CD14-positive monocyte (primary cell): ENCODE measurements at regions not wholly inside any gene's neighbourhood (a gene's known extent, or its start where the extent isn't known, plus 50 kb on each side); places are given as distances from the start of the nearest gene placed in this dataset.

Experiments used
- DNase-seq, 3 donors: peaks; one replicate each; pipeline ENCODE4 v3.0.0-alpha.2; 2011 to 2022
- H2AFZ ChIP-seq: 2 replicates; pipeline ENCODE4 v1.6.0; 2012; ENCODE audit warnings: mild to moderate bottlenecking, low read depth, low read length, inconsistent platforms; ENCODE audit not compliant: insufficient read depth, poor library complexity, severe bottlenecking
- H3K27ac ChIP-seq, 2 donors: 1 replicate in 1 of 2; 2 replicates in 1 of 2; pipeline ENCODE4 v1.5.1; 2012 to 2013; ENCODE audit warnings: low read length in 2 of 2, control low read depth in 1 of 2, inconsistent platforms in 1 of 2, low read depth in 1 of 2, mild to moderate bottlenecking in 1 of 2
- H3K27me3 ChIP-seq, 2 donors: one replicate each; pipeline versions ENCODE4 v1.6.0 to v1.6.1; 2011 to 2013; ENCODE audit warnings: low read length in 2 of 2; ENCODE audit not compliant: control insufficient read depth in 2 of 2, insufficient read depth in 2 of 2
- H3K36me3 ChIP-seq, 2 donors: replicated peaks in 1 of 2; 1 replicate in 1 of 2; 2 replicates in 1 of 2; pipeline versions ENCODE4 v1.5.1 to v1.6.1; 2012 to 2013; ENCODE audit warnings: low read length in 2 of 2, control low read depth in 1 of 2, inconsistent platforms in 1 of 2, mild to moderate bottlenecking in 1 of 2; ENCODE audit not compliant: insufficient read depth in 2 of 2, control insufficient read depth in 1 of 2
- H3K4me1 ChIP-seq, 2 donors: 1 replicate in 1 of 2; 2 replicates in 1 of 2; pipeline versions ENCODE4 v1.5.1 to v1.6.1; 2012 to 2013; ENCODE audit warnings: low read length in 2 of 2, control low read depth in 1 of 2, inconsistent platforms in 1 of 2, mild to moderate bottlenecking in 1 of 2, moderate library complexity in 1 of 2; ENCODE audit not compliant: insufficient read depth in 2 of 2, control insufficient read depth in 1 of 2
- H3K4me2 ChIP-seq: replicated peaks from 2 replicates; pipeline ENCODE3; 2012; ENCODE audit warnings: low read length, moderate library complexity, mild to moderate bottlenecking; ENCODE audit not compliant: poor library complexity, severe bottlenecking; ENCODE audit errors: extremely low read depth
- H3K4me3 ChIP-seq, 3 experiments: fragments of 200-600 bp in 1 of 3; sonication (generic) in 1 of 3; replicated peaks in 1 of 3; 1 replicate in 2 of 3; 2 replicates in 1 of 3; pipeline ENCODE4 v1.5.1; 2011 to 2013; ENCODE audit warnings: low read length in 3 of 3, mild to moderate bottlenecking in 3 of 3, control low read depth in 2 of 3, low read depth in 2 of 3, inconsistent platforms in 1 of 3, moderate library complexity in 1 of 3
- H3K79me2 ChIP-seq: 2 replicates; pipeline ENCODE4 v1.6.0; 2012; ENCODE audit warnings: mild to moderate bottlenecking, control low read depth, inconsistent platforms, low read length, moderate library complexity; ENCODE audit not compliant: insufficient read depth
- H3K9ac ChIP-seq: 2 replicates; pipeline ENCODE4 v1.6.0; 2017; ENCODE audit warnings: low read length, mild to moderate bottlenecking; ENCODE audit not compliant: insufficient read depth, poor library complexity, severe bottlenecking
- H3K9me3 ChIP-seq, 2 donors: replicated peaks in 1 of 2; 1 replicate in 1 of 2; 2 replicates in 1 of 2; pipeline versions ENCODE4 v1.5.1 to v1.6.1; 2012 to 2013; ENCODE audit warnings: low read length in 2 of 2, control low read depth in 1 of 2; ENCODE audit not compliant: control insufficient read depth in 1 of 2, insufficient read depth in 1 of 2
- H4K20me1 ChIP-seq: 2 replicates; pipeline ENCODE4 v1.6.0; 2012; ENCODE audit warnings: mild to moderate bottlenecking, low read length, control low read depth, moderate library complexity; ENCODE audit not compliant: insufficient read depth
- H3K27ac Mint-ChIP-seq, 7 donors: one replicate each; pipeline ENCODE4 v1.8.0; 2020; ENCODE audit warnings: mild to moderate bottlenecking in 7 of 7, mixed read lengths in 7 of 7, moderate library complexity in 6 of 7, inconsistent platforms in 2 of 7
- H3K27me3 Mint-ChIP-seq, 3 donors: one replicate each; pipeline ENCODE4 v1.8.0; 2021 to 2022; ENCODE audit warnings: low read depth in 3 of 3, mild to moderate bottlenecking in 3 of 3, mixed read lengths in 3 of 3, moderate library complexity in 3 of 3, inconsistent platforms in 1 of 3
- H3K36me3 Mint-ChIP-seq, 2 donors: one replicate each; pipeline ENCODE4 v1.8.0; 2020; ENCODE audit warnings: mixed read lengths in 2 of 2, inconsistent platforms in 1 of 2, mild to moderate bottlenecking in 1 of 2
- H3K4me1 Mint-ChIP-seq: one replicate; pipeline ENCODE4 v1.8.0; 2020; ENCODE audit warnings: mild to moderate bottlenecking, mixed read lengths
- H3K4me3 Mint-ChIP-seq, 2 donors: one replicate each; pipeline ENCODE4 v1.8.0; 2020; ENCODE audit warnings: mild to moderate bottlenecking in 2 of 2, mixed read lengths in 2 of 2, moderate library complexity in 1 of 2
- H3K9me3 Mint-ChIP-seq, 7 donors: one replicate each; pipeline ENCODE4 v1.8.0; 2020 to 2022; ENCODE audit warnings: mixed read lengths in 7 of 7, mild to moderate bottlenecking in 6 of 7, moderate library complexity in 6 of 7, inconsistent platforms in 2 of 7
- CTCF ChIP-seq: fragments of 200-600 bp; IDR thresholded peaks from one replicate; pipeline ENCODE4 v1.8.0; 2022; ENCODE audit warnings: antibody characterized with exemption, mild to moderate bottlenecking
- WGBS: methylation state at CpG from one replicate; pipeline ENCODE4 v1.1.5; 2013; ENCODE audit warnings: missing lambda C conversion rate; ENCODE audit not compliant: insufficient coverage; 5-methylcytosine and 5-hydroxymethylcytosine counted together
- intact Hi-C, 2 donors: fragments of 100-400 bp; cut with micrococcal nuclease; formaldehyde crosslinking; loops; one replicate each; pipeline versions ENCODE4 v1.15.0 to v1.15.1; 2023

GRCh38 chr10:64863836-64864235 lies 1342.6 kb downstream of the REEP3 start:
- no peak for TF ChIP-seq CTCF
- no peak overlapping the region for H3K9ac ChIP-seq
- Mint-ChIP-seq H3K27me3 (peaks cover 0 to 2% (median 0%) of the 10 kb centered on the region in 3 donors), H3K9me3 (peaks cover 0 to 2% (median 0%) of the 10 kb centered on the region in 7 donors), H3K4me1 (no peaks in the 10 kb centered on the region), H3K36me3 (no peaks in the 10 kb centered on the region), H3K27ac (no peak overlapping the region), H3K4me3 (no peak overlapping the region)
- H3K4me3 ChIP-seq: no peak overlapping the region
- no peaks in the 10 kb centered on the region for H3K4me1 ChIP-seq
- no peaks in the 10 kb centered on the region for H3K79me2 ChIP-seq
- WGBS: 89% methylated on average over 1 of the region's 1 CpG
- H3K27ac ChIP-seq: no peak overlapping the region
- no peak for DNase-seq
- no peaks in the 10 kb centered on the region for H3K27me3 ChIP-seq
- no peaks in the 10 kb centered on the region for H4K20me1 ChIP-seq
- H3K36me3 ChIP-seq: no peaks in the 10 kb centered on the region
- intact Hi-C loops: no loop called here
- no peaks in the 10 kb centered on the region for H3K9me3 ChIP-seq
- H2AFZ ChIP-seq: no peak overlapping the region
- H3K4me2 ChIP-seq: no peak overlapping the region

- no peak for DNase-seq
- Mint-ChIP-seq H3K4me3 (no peak overlapping the region), H3K4me1 (no peaks in the 10 kb centered on the region), H3K27ac (no peak overlapping the region), H3K9me3 (peaks cover 0 to 6% (median 0%) of the 10 kb centered on the region in 7 donors), H3K36me3 (no peaks in the 10 kb centered on the region), H3K27me3 (peaks cover 0 to 2% (median 0%) of the 10 kb centered on the region in 3 donors)
- TF ChIP-seq CTCF: no peak
- Histone ChIP-seq H3K4me2 (no peak overlapping the region), H3K9me3 (no peaks in the 10 kb centered on the region), H3K4me3 (no peak overlapping the region), H3K36me3 (no peaks in the 10 kb centered on the region), H3K27me3 (no peaks in the 10 kb centered on the region), H4K20me1 (no peaks in the 10 kb centered on the region), H2AFZ (no peak overlapping the region), H3K4me1 (no peaks in the 10 kb centered on the region), H3K9ac (no peak overlapping the region), H3K79me2 (no peaks in the 10 kb centered on the region), H3K27ac (no peak overlapping the region)
- WGBS: no CpG with 5 or more reads among the region's 4 CpGs
- intact Hi-C loops: no loop called here
Observed at GRCh38 chr10:64867501-64867962, 1346.3 kb downstream of the REEP3 start.
